ENCODE measurements at regions not wholly inside any gene's neighbourhood (a gene's known extent, or its start where the extent isn't known, plus 50 kb on each side); places are given as distances from the start of the nearest gene placed in this dataset.
A peak's percentile ranks its signal among the peaks of the same experiment; 100 is the strongest.

DNA sequence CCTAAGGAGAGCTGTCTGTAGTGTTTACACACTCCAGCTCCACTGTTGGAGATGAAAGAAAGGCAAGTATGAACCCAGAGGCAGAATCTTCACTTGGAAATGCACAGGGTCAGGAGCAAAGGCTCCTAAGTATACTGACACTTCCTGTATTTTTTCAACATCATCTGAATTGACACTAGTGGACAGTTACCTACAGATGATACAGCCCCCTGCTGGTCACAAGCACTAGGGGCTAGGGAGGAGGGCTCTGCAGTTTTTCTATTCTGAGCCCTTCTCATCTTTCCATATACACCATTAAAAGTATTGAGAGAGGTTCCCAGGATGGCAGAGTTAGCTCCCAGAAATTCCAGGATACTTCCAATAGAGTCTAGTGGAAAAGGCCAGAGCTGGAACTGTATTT lies 290.3 kb upstream of the API5 start:
- TF ChIP-seq, protein P1, sequence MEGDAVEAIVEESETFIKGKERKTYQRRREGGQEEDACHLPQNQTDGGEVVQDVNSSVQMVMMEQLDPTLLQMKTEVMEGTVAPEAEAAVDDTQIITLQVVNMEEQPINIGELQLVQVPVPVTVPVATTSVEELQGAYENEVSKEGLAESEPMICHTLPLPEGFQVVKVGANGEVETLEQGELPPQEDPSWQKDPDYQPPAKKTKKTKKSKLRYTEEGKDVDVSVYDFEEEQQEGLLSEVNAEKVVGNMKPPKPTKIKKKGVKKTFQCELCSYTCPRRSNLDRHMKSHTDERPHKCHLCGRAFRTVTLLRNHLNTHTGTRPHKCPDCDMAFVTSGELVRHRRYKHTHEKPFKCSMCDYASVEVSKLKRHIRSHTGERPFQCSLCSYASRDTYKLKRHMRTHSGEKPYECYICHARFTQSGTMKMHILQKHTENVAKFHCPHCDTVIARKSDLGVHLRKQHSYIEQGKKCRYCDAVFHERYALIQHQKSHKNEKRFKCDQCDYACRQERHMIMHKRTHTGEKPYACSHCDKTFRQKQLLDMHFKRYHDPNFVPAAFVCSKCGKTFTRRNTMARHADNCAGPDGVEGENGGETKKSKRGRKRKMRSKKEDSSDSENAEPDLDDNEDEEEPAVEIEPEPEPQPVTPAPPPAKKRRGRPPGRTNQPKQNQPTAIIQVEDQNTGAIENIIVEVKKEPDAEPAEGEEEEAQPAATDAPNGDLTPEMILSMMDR (IDR thresholded peaks at IDR 0.05), result peak; percentile 35
- TF ChIP-seq POLR2AphosphoS5 (IDR thresholded peaks at IDR 0.05; ENCODE audit: low read depth, low read length), result no peak
- TF ChIP-seq, protein P2, sequence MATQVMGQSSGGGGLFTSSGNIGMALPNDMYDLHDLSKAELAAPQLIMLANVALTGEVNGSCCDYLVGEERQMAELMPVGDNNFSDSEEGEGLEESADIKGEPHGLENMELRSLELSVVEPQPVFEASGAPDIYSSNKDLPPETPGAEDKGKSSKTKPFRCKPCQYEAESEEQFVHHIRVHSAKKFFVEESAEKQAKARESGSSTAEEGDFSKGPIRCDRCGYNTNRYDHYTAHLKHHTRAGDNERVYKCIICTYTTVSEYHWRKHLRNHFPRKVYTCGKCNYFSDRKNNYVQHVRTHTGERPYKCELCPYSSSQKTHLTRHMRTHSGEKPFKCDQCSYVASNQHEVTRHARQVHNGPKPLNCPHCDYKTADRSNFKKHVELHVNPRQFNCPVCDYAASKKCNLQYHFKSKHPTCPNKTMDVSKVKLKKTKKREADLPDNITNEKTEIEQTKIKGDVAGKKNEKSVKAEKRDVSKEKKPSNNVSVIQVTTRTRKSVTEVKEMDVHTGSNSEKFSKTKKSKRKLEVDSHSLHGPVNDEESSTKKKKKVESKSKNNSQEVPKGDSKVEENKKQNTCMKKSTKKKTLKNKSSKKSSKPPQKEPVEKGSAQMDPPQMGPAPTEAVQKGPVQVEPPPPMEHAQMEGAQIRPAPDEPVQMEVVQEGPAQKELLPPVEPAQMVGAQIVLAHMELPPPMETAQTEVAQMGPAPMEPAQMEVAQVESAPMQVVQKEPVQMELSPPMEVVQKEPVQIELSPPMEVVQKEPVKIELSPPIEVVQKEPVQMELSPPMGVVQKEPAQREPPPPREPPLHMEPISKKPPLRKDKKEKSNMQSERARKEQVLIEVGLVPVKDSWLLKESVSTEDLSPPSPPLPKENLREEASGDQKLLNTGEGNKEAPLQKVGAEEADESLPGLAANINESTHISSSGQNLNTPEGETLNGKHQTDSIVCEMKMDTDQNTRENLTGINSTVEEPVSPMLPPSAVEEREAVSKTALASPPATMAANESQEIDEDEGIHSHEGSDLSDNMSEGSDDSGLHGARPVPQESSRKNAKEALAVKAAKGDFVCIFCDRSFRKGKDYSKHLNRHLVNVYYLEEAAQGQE (IDR thresholded peaks at IDR 0.05; ENCODE audit: insufficient read depth in 1 of 2, low read depth in 2 of 2, low read length in 1 of 2), result no peak

Data from Panc1 (cell line).